K562 (cell line): ENCODE measurements at regions not wholly inside any gene's neighbourhood (a gene's known extent, or its start where the extent isn't known, plus 50 kb on each side); places are given as distances from the start of the nearest gene placed in this dataset.

ENCODE experiments used
- ATAC-seq: fragments of 200-7000 bp; cut with Tn5 transposase; 3 replicates; pipeline ENCODE4 v1.9.1; 2020; ENCODE audit warnings: moderate library complexity
- BruUV-seq: library from RNA; stranded (reverse); fragments of 400-500 nt; replicated peaks from 2 replicates; lab custom pipeline; 2021; lab: Mats Ljungman, UMichigan
- CTCF ChIA-PET: fragments of 300-600 bp; formaldehyde crosslinking; extraction: SDS; loops from one replicate; lab custom pipeline; 2021; ENCODE audit warnings: low intra/inter-chr PET ratio; lab: Yijun Ruan, JAX
- POLR2A ChIA-PET: fragments of 300-600, 350-650 bp; sonication (Branson Sonifier 250); formaldehyde crosslinking; extraction: SDS; loops from one replicate; lab custom pipeline; 2021; ENCODE audit warnings: antibody characterized with exemption, inconsistent platforms; lab: Yijun Ruan, JAX
- DNase-seq, 4 experiments: peaks; one replicate each; pipeline versions ENCODE4 v3.0.0 to v3.0.0-alpha.2; 2011 to 2018; ENCODE audit warnings: low spot score in 3 of 4, mixed read lengths in 3 of 4; ENCODE audit errors: extremely low read depth in 1 of 4
- FAIRE-seq: peaks from 2 replicates; lab custom pipeline; 2011; peaks lifted over from hg19 to GRCh38; lab: Jason Lieb, UNC
- H2AFZ ChIP-seq: 2 replicates; pipeline ENCODE4 v1.6.0; 2011; ENCODE audit warnings: low read depth, low read length, control low read depth, inconsistent platforms
- H3K27ac ChIP-seq: fragments of 200-600 bp; 3 replicates; pipeline ENCODE4 v1.8.0; 2011; ENCODE audit warnings: low read depth, mild to moderate bottlenecking, control low read depth, inconsistent platforms, low read length, moderate library complexity, mixed read lengths; ENCODE audit errors: extremely low read depth
- H3K27me3 ChIP-seq, 2 experiments: fragments of 300-600 bp in 1 of 2; 2 replicates in 1 of 2; 3 replicates in 1 of 2; pipeline versions ENCODE4 v1.6.0 to v1.8.0; 2011; ENCODE audit warnings: inconsistent platforms in 2 of 2, low read length in 2 of 2, mild to moderate bottlenecking in 1 of 2, mixed read lengths in 1 of 2, moderate library complexity in 1 of 2; ENCODE audit not compliant: control insufficient read depth in 2 of 2, insufficient read depth in 2 of 2
- H3K36me3 ChIP-seq: fragments of 300-600 bp; 3 replicates; pipeline ENCODE4 v1.8.0; 2011; ENCODE audit warnings: mild to moderate bottlenecking, low read length, inconsistent platforms; ENCODE audit not compliant: control insufficient read depth, insufficient read depth
- H3K4me1 ChIP-seq, 2 experiments: fragments of 200-600 bp in 1 of 2; replicated peaks in 1 of 2; 2 replicates in 1 of 2; 3 replicates in 1 of 2; pipeline versions ENCODE4 v1.5.1 to v1.8.0; 2011; ENCODE audit warnings: inconsistent platforms in 2 of 2, low read length in 2 of 2, mild to moderate bottlenecking in 1 of 2, mixed read lengths in 1 of 2, moderate library complexity in 1 of 2; ENCODE audit not compliant: control insufficient read depth in 2 of 2, insufficient read depth in 2 of 2
- H3K4me2 ChIP-seq: 2 replicates; pipeline ENCODE4 v1.6.1; 2011; ENCODE audit warnings: low read length, control low read depth, inconsistent platforms, mixed read lengths; ENCODE audit not compliant: insufficient read depth
- H3K4me3 ChIP-seq: fragments of 200-600 bp; sonication (generic), shearing (Covaris generic); 2 replicates; pipeline ENCODE4 v1.5.1; 2016; ENCODE audit warnings: control low read depth, inconsistent platforms
- H3K79me2 ChIP-seq: fragments of 200-600 bp; 3 replicates; pipeline ENCODE4 v1.8.0; 2011; ENCODE audit warnings: low read length, inconsistent platforms; ENCODE audit not compliant: control insufficient read depth, insufficient read depth
- H3K9ac ChIP-seq, 2 experiments: 2 replicates each; pipeline versions ENCODE4 v1.6.0 to v1.6.1; 2011; ENCODE audit warnings: low read depth in 2 of 2, low read length in 2 of 2, control low read depth in 1 of 2, inconsistent platforms in 1 of 2, mild to moderate bottlenecking in 1 of 2, mixed read lengths in 1 of 2; ENCODE audit not compliant: insufficient read depth in 1 of 2
- H3K9me1 ChIP-seq: one replicate; pipeline ENCODE4 v1.6.0; 2011; ENCODE audit warnings: inconsistent platforms, mild to moderate bottlenecking, low read length, moderate library complexity; ENCODE audit not compliant: control insufficient read depth, insufficient read depth
- H3K9me3 ChIP-seq: replicated peaks from 2 replicates; pipeline ENCODE4 v1.5.1; 2011; ENCODE audit warnings: low read depth, low read length, inconsistent platforms; ENCODE audit not compliant: control insufficient read depth, insufficient read depth
- H4K20me1 ChIP-seq: replicated peaks from 2 replicates; pipeline ENCODE4 v1.6.1; 2011; ENCODE audit warnings: low read length, inconsistent platforms, mixed read lengths; ENCODE audit not compliant: control insufficient read depth, insufficient read depth
- ARID1B ChIP-seq: fragments of 450-650 bp; IDR thresholded peaks from 2 replicates; pipeline ENCODE4 v1.6.1; 2016; ENCODE audit warnings: antibody characterized with exemption, mild to moderate bottlenecking, inconsistent platforms
- EP400 ChIP-seq: fragments of 450-650 bp; IDR thresholded peaks from 2 replicates; pipeline ENCODE4 v1.6.1; 2017; ENCODE audit warnings: antibody characterized with exemption, mild to moderate bottlenecking, moderate library complexity
- MED1 ChIP-seq: sonication (generic); formaldehyde crosslinking; IDR thresholded peaks from 2 replicates; pipeline ENCODE4 v1.8.1; 2023; ENCODE audit warnings: missing genetic modification reagents, borderline replicate concordance
- MYC ChIP-seq, 2 experiments: fragments of 250-450 bp in 1 of 2; sonication (Bioruptor Pico) in 1 of 2; IDR thresholded peaks; 2 replicates each; pipeline versions ENCODE4 v1.5.1 to v1.6.1; 2012 to 2021; ENCODE audit warnings: low read depth in 2 of 2, borderline replicate concordance in 1 of 2, improper control_type of control experiment in 1 of 2, low read length in 1 of 2, mild to moderate bottlenecking in 1 of 2, moderate library complexity in 1 of 2
- NFATC3 ChIP-seq: fragments of 450-650 bp; IDR thresholded peaks from 2 replicates; pipeline ENCODE4 v1.6.1; 2017; ENCODE audit warnings: mild to moderate bottlenecking
- PHB ChIP-seq: fragments of 250-450 bp; sonication (Bioruptor Pico); IDR thresholded peaks from 2 replicates; pipeline ENCODE4 v1.5.0; 2021
- ZNF707 ChIP-seq: fragments of 250-450 bp; sonication (Bioruptor Pico); conservative IDR thresholded peaks from 2 replicates; pipeline ENCODE4 v1.8.0; 2022; ENCODE audit warnings: inconsistent platforms, mild to moderate bottlenecking, moderate library complexity
- WGBS: fragments of 100-300 bp; shearing (Covaris generic); methylation state at CpG from one replicate; pipeline ENCODE4 v1.1.6; 2016; ENCODE audit warnings: low coverage, mixed read lengths; ENCODE audit not compliant: insufficient coverage; ENCODE audit errors: missing lambda C conversion rate; 5-methylcytosine and 5-hydroxymethylcytosine counted together
- in situ Hi-C: fragments of 300-500 bp; cut with MboI; formaldehyde crosslinking; loops from 4 replicates; pipeline ENCODE4 v1.15.0; 2018; ENCODE audit warnings: inconsistent platforms, mixed read lengths
- intact Hi-C: fragments of 100-400 bp; cut with micrococcal nuclease; formaldehyde crosslinking; loops from 2 replicates; pipeline ENCODE4 v1.14.2; 2022
- TF ChIP-seq, protein P1 (sequence below): sonication (generic); formaldehyde crosslinking; IDR thresholded peaks from 2 replicates; pipeline ENCODE4 v1.8.0; 2023; ENCODE audit warnings: missing genetic modification reagents, mild to moderate bottlenecking, borderline replicate concordance
- TF ChIP-seq, protein P2 (sequence below): fragments of 450-650 bp; IDR thresholded peaks from 2 replicates; pipeline ENCODE4 v1.6.1; 2016
- TF ChIP-seq, protein P3 (sequence below): fragments of 250-450 bp; sonication (Bioruptor Pico); IDR thresholded peaks from 2 replicates; pipeline ENCODE4 v1.8.0; 2021; ENCODE audit warnings: borderline replicate concordance, mild to moderate bottlenecking, moderate library complexity; ENCODE audit not compliant: poor library complexity, severe bottlenecking

DNA sequence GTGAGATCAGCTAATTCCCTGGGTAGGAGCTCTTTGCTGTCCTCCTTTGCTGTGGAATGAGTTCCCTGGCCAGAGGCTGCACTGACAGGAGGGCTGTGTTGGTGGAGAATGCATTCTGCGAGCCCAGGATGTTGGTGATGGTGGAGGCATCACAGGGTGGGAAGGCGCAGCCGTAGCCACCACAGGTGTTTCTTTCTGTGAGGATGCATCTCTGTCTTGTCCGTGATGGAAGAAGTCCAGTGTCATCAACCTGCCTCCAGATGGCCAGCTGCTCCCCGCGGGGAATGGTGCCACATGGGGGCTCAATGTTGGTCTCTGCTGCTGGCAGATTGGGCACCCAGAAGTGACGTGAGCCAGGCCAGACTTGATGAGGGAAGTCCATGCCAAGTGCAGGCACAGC lies 972.1 kb downstream of the TBC1D22A start:
- 95% methylated on average over 5 of the region's 7 CpGs for WGBS
- no peak for DNase-seq
- Histone ChIP-seq H2AFZ (no peak overlapping the region), H4K20me1 (no peaks in the 10 kb centered on the region), H3K27ac (no peak overlapping the region), H3K36me3 (no peaks in the 10 kb centered on the region), H3K79me2 (no peaks in the 10 kb centered on the region), H3K4me2 (no peak overlapping the region), H3K27me3 (no peaks in the 10 kb centered on the region), H3K9me3 (peaks cover 2% of the 10 kb centered on the region; the same call in 1 of the 2 replicates), H3K4me3 (no peak overlapping the region), H3K9ac (no peak overlapping the region), H3K9me1 (no peaks in the 10 kb centered on the region), H3K4me1 (no peaks in the 10 kb centered on the region)
- ChIA-PET CTCF (no interaction called here), POLR2A (interaction anchor here (0.6 kb wide), 1 partner anchor 1295 kb away, joined by 3 read pairs; no protein-coding TSS in a partner anchor)
- BruUV-seq: no TSS peak
- no peak for ATAC-seq
- intact Hi-C loops: no loop called here
- in situ Hi-C loops: no loop called here
- no peak for FAIRE-seq
- no peak for TF ChIP-seq MYC (IDR thresholded peaks at IDR 0.05; ENCODE audit: low read depth, low read length)
- no peak for TF ChIP-seq MYC (CRISPR knock-in tag; IDR thresholded peaks at IDR 0.05; ENCODE audit: borderline replicate concordance, low read depth)
- no peak for TF ChIP-seq ZNF707 (CRISPR knock-in tag)
- no peak for TF ChIP-seq EP400
- TF ChIP-seq PHB (CRISPR knock-in tag): no peak
- TF ChIP-seq, protein P1, sequence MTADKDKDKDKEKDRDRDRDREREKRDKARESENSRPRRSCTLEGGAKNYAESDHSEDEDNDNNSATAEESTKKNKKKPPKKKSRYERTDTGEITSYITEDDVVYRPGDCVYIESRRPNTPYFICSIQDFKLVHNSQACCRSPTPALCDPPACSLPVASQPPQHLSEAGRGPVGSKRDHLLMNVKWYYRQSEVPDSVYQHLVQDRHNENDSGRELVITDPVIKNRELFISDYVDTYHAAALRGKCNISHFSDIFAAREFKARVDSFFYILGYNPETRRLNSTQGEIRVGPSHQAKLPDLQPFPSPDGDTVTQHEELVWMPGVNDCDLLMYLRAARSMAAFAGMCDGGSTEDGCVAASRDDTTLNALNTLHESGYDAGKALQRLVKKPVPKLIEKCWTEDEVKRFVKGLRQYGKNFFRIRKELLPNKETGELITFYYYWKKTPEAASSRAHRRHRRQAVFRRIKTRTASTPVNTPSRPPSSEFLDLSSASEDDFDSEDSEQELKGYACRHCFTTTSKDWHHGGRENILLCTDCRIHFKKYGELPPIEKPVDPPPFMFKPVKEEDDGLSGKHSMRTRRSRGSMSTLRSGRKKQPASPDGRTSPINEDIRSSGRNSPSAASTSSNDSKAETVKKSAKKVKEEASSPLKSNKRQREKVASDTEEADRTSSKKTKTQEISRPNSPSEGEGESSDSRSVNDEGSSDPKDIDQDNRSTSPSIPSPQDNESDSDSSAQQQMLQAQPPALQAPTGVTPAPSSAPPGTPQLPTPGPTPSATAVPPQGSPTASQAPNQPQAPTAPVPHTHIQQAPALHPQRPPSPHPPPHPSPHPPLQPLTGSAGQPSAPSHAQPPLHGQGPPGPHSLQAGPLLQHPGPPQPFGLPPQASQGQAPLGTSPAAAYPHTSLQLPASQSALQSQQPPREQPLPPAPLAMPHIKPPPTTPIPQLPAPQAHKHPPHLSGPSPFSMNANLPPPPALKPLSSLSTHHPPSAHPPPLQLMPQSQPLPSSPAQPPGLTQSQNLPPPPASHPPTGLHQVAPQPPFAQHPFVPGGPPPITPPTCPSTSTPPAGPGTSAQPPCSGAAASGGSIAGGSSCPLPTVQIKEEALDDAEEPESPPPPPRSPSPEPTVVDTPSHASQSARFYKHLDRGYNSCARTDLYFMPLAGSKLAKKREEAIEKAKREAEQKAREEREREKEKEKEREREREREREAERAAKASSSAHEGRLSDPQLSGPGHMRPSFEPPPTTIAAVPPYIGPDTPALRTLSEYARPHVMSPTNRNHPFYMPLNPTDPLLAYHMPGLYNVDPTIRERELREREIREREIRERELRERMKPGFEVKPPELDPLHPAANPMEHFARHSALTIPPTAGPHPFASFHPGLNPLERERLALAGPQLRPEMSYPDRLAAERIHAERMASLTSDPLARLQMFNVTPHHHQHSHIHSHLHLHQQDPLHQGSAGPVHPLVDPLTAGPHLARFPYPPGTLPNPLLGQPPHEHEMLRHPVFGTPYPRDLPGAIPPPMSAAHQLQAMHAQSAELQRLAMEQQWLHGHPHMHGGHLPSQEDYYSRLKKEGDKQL (CRISPR knock-in tag): no peak
- no peak for TF ChIP-seq ARID1B
- no peak for TF ChIP-seq NFATC3
- no peak for TF ChIP-seq MED1
- TF ChIP-seq, protein P2, sequence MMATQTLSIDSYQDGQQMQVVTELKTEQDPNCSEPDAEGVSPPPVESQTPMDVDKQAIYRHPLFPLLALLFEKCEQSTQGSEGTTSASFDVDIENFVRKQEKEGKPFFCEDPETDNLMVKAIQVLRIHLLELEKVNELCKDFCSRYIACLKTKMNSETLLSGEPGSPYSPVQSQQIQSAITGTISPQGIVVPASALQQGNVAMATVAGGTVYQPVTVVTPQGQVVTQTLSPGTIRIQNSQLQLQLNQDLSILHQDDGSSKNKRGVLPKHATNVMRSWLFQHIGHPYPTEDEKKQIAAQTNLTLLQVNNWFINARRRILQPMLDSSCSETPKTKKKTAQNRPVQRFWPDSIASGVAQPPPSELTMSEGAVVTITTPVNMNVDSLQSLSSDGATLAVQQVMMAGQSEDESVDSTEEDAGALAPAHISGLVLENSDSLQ: no peak
- TF ChIP-seq, protein P3, sequence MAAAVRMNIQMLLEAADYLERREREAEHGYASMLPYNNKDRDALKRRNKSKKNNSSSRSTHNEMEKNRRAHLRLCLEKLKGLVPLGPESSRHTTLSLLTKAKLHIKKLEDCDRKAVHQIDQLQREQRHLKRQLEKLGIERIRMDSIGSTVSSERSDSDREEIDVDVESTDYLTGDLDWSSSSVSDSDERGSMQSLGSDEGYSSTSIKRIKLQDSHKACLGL (CRISPR knock-in tag): no peak
